Hepatocyte (in vitro differentiated cells): ENCODE measurements at regions not wholly inside any gene's neighbourhood (a gene's known extent, or its start where the extent isn't known, plus 50 kb on each side); places are given as distances from the start of the nearest gene placed in this dataset.

Experiments
- DNase-seq: peaks from one replicate; pipeline ENCODE4 v3.0.0-alpha.2; 2016; ENCODE audit warnings: low spot score
- H2AFZ ChIP-seq: fragments of 200-600 bp; sonication (generic); 2 replicates; pipeline ENCODE4 v1.6.0; 2016; ENCODE audit warnings: antibody characterized with exemption, mild to moderate bottlenecking
- H3K27ac ChIP-seq: fragments of 200-600 bp; sonication (generic); 2 replicates; pipeline ENCODE4 v1.5.1; 2016; ENCODE audit warnings: mild to moderate bottlenecking
- H3K27me3 ChIP-seq: fragments of 200-600 bp; sonication (generic); 2 replicates; pipeline ENCODE4 v1.6.1; 2016
- H3K36me3 ChIP-seq: fragments of 200-600 bp; sonication (generic); replicated peaks from 2 replicates; pipeline ENCODE4 v1.5.1; 2016; ENCODE audit warnings: low read depth; ENCODE audit not compliant: insufficient read depth
- H3K4me1 ChIP-seq: fragments of 200-600 bp; sonication (generic); 2 replicates; pipeline ENCODE4 v1.5.1; 2016; ENCODE audit warnings: mild to moderate bottlenecking, moderate library complexity; ENCODE audit not compliant: insufficient read depth
- H3K4me2 ChIP-seq: fragments of 200-600 bp; sonication (generic); 2 replicates; pipeline ENCODE4 v1.6.0; 2016
- H3K4me3 ChIP-seq: fragments of 200-600 bp; sonication (generic); 2 replicates; pipeline ENCODE4 v1.5.1; 2016; ENCODE audit warnings: mild to moderate bottlenecking
- H3K79me2 ChIP-seq: fragments of 200-600 bp; sonication (generic); 2 replicates; pipeline ENCODE4 v1.6.0; 2017; ENCODE audit warnings: mild to moderate bottlenecking
- H3K9me2 ChIP-seq: fragments of 200-600 bp; sonication (generic); replicated peaks from 2 replicates; pipeline ENCODE4 v1.6.0; 2017; ENCODE audit warnings: mild to moderate bottlenecking; ENCODE audit not compliant: insufficient read depth
- H3K9me3 ChIP-seq: fragments of 200-600 bp; sonication (generic); 2 replicates; pipeline ENCODE4 v1.5.1; 2016; ENCODE audit warnings: low read depth, mild to moderate bottlenecking
- H4K20me1 ChIP-seq: fragments of 200-600 bp; sonication (generic); 2 replicates; pipeline ENCODE4 v1.6.0; 2016; ENCODE audit warnings: mild to moderate bottlenecking; ENCODE audit not compliant: insufficient read depth, poor library complexity, severe bottlenecking
- CTCF ChIP-seq: fragments of 200-600 bp; sonication (generic); IDR thresholded peaks from 2 replicates; pipeline ENCODE4 v1.5.1; 2016; ENCODE audit warnings: antibody characterized with exemption, mild to moderate bottlenecking; ENCODE audit not compliant: poor library complexity
- EZH2 ChIP-seq: fragments of 200-600 bp; sonication (generic); IDR thresholded peaks from 2 replicates; pipeline ENCODE4 v1.6.1; 2016; ENCODE audit warnings: antibody characterized with exemption, mild to moderate bottlenecking, borderline replicate concordance
- EZH2phosphoT487 ChIP-seq: fragments of 200-600 bp; sonication (generic); IDR thresholded peaks from one replicate; pipeline ENCODE4 v1.6.1; 2018; ENCODE audit warnings: antibody characterized with exemption, mild to moderate bottlenecking, low read depth, moderate library complexity; ENCODE audit not compliant: unreplicated experiment, severe bottlenecking
- WGBS: methylation state at CpG from one replicate; pipeline ENCODE4 v1.1.6; 2016; ENCODE audit warnings: low lambda C conversion rate; ENCODE audit errors: missing lambda C conversion rate; 5-methylcytosine and 5-hydroxymethylcytosine counted together

GRCh38 chr4:56752985-56753384 is 68.5 kb downstream of the SPINK2 start:
- Histone ChIP-seq H3K4me3 (no peak overlapping the region), H3K79me2 (no peaks in the 10 kb centered on the region), H4K20me1 (no peaks in the 10 kb centered on the region), H3K27ac (peak overlapping the region; percentile 54), H3K4me1 (peaks cover 17% of the 10 kb centered on the region), H3K27me3 (no peaks in the 10 kb centered on the region), H3K9me3 (no peaks in the 10 kb centered on the region), H3K4me2 (no peak overlapping the region), H2AFZ (no peak overlapping the region), H3K36me3 (no peaks in the 10 kb centered on the region), H3K9me2 (no peaks in the 10 kb centered on the region)
- WGBS: 30% methylated on average over 2 of the region's 2 CpGs
- peak; percentile 65 for DNase-seq
- TF ChIP-seq CTCF (no peak), EZH2phosphoT487 (no peak), EZH2 (no peak)

- no peaks in the 10 kb centered on the region for H4K20me1 ChIP-seq
- H2AFZ ChIP-seq: no peak overlapping the region
- no peak overlapping the region for H3K4me3 ChIP-seq
- H3K27ac ChIP-seq: no peak overlapping the region
- no peaks in the 10 kb centered on the region for H3K36me3 ChIP-seq
- no peaks in the 10 kb centered on the region for H3K79me2 ChIP-seq
- peaks cover 5% of the 10 kb centered on the region for H3K4me1 ChIP-seq
- no peaks in the 10 kb centered on the region for H3K9me3 ChIP-seq
- DNase-seq: no peak
- TF ChIP-seq CTCF: no peak
- no peak for TF ChIP-seq EZH2phosphoT487
- no peak for TF ChIP-seq EZH2
- H3K4me2 ChIP-seq: no peak overlapping the region
- H3K27me3 ChIP-seq: no peaks in the 10 kb centered on the region
- no peaks in the 10 kb centered on the region for H3K9me2 ChIP-seq
These were observed 69.1 kb upstream of the HOPX start for GRCh38 chr4:56750231-56750630.

GRCh38 chr4:56748271-56748670 is 67.2 kb upstream of the HOPX start:
- no peaks in the 10 kb centered on the region for H3K9me2 ChIP-seq
- no peak for DNase-seq
- no peak overlapping the region for H3K4me3 ChIP-seq
- H3K4me2 ChIP-seq: no peak overlapping the region
- H3K79me2 ChIP-seq: no peaks in the 10 kb centered on the region
- no peak overlapping the region for H2AFZ ChIP-seq
- TF ChIP-seq CTCF: no peak
- no peak for TF ChIP-seq EZH2
- no peak for TF ChIP-seq EZH2phosphoT487
- no peaks in the 10 kb centered on the region for H4K20me1 ChIP-seq
- no peaks in the 10 kb centered on the region for H3K36me3 ChIP-seq
- no peaks in the 10 kb centered on the region for H3K9me3 ChIP-seq
- 95% methylated on average over 2 of the region's 2 CpGs for WGBS
- no peaks in the 10 kb centered on the region for H3K27me3 ChIP-seq
- peaks cover 18% of the 10 kb centered on the region for H3K4me1 ChIP-seq
- no peak overlapping the region for H3K27ac ChIP-seq

GRCh38 chr4:56746639-56747038 is 65.5 kb upstream of the HOPX start:
- H2AFZ ChIP-seq: no peak overlapping the region
- no peak overlapping the region for H3K4me3 ChIP-seq
- H3K4me1 ChIP-seq: peaks cover 23% of the 10 kb centered on the region
- no peaks in the 10 kb centered on the region for H4K20me1 ChIP-seq
- H3K9me2 ChIP-seq: no peaks in the 10 kb centered on the region
- no peak overlapping the region for H3K4me2 ChIP-seq
- H3K27ac ChIP-seq: no peak overlapping the region
- no peaks in the 10 kb centered on the region for H3K79me2 ChIP-seq
- DNase-seq: no peak
- H3K36me3 ChIP-seq: no peaks in the 10 kb centered on the region
- H3K27me3 ChIP-seq: no peaks in the 10 kb centered on the region
- 94% methylated on average over 5 of the region's 5 CpGs for WGBS
- H3K9me3 ChIP-seq: no peaks in the 10 kb centered on the region
- no peak for TF ChIP-seq CTCF
